Liver (tissue), 8 donors: ENCODE measurements at regions not wholly inside any gene's neighbourhood (a gene's known extent, or its start where the extent isn't known, plus 50 kb on each side); places are given as distances from the start of the nearest gene placed in this dataset.

ENCODE experiments used
- DNase-seq: peaks from one replicate; pipeline ENCODE4 v3.0.0-alpha.2; 2017; ENCODE audit warnings: low spot score
- H3K27ac ChIP-seq, 2 donors: one replicate each; pipeline ENCODE4 v1.7.0; 2013; ENCODE audit warnings: inconsistent platforms in 2 of 2, low read length in 2 of 2, control low read depth in 1 of 2, low read depth in 1 of 2, mild to moderate bottlenecking in 1 of 2
- H3K27me3 ChIP-seq, 4 donors: one replicate each; pipeline versions ENCODE4 v1.6.1 to v1.7.0; 2013; ENCODE audit warnings: low read length in 3 of 4, inconsistent platforms in 1 of 4, mild to moderate bottlenecking in 1 of 4, moderate library complexity in 1 of 4; ENCODE audit not compliant: control insufficient read depth in 4 of 4, insufficient read depth in 4 of 4
- H3K36me3 ChIP-seq, 4 donors: one replicate each; pipeline versions ENCODE4 v1.6.1 to v1.7.0; 2013; ENCODE audit warnings: low read length in 3 of 4, mild to moderate bottlenecking in 3 of 4, low read depth in 1 of 4, moderate library complexity in 1 of 4; ENCODE audit not compliant: control insufficient read depth in 4 of 4, insufficient read depth in 3 of 4
- H3K4me1 ChIP-seq, 4 donors: one replicate each; pipeline versions ENCODE4 v1.6.1 to v1.7.0; 2013; ENCODE audit warnings: low read length in 3 of 4, mild to moderate bottlenecking in 3 of 4, moderate library complexity in 1 of 4; ENCODE audit not compliant: control insufficient read depth in 4 of 4, insufficient read depth in 4 of 4
- H3K4me3 ChIP-seq, 3 donors: one replicate each; pipeline versions ENCODE4 v1.6.1 to v1.7.0; 2013; ENCODE audit warnings: low read length in 3 of 3, control low read depth in 1 of 3, low read depth in 1 of 3, mild to moderate bottlenecking in 1 of 3
- H3K9ac ChIP-seq, 2 donors: one replicate each; pipeline ENCODE4 v1.7.0; 2013; ENCODE audit warnings: low read length in 2 of 2, mild to moderate bottlenecking in 2 of 2, moderate library complexity in 2 of 2, control low read depth in 1 of 2, low read depth in 1 of 2
- H3K9me3 ChIP-seq, 4 donors: one replicate each; pipeline versions ENCODE4 v1.6.1 to v1.7.0; 2013; ENCODE audit warnings: low read length in 3 of 4; ENCODE audit not compliant: control insufficient read depth in 4 of 4
- ATF3 ChIP-seq: IDR thresholded peaks from 2 replicates; pipeline ENCODE4 v1.6.1; 2016; ENCODE audit warnings: antibody characterized with exemption
- EGR1 ChIP-seq, 2 donors: IDR thresholded peaks; 2 replicates each; pipeline ENCODE4 v1.6.1; 2016 to 2018; ENCODE audit warnings: antibody characterized with exemption in 2 of 2, low read depth in 2 of 2
- FOXA1 ChIP-seq: IDR thresholded peaks from 2 replicates; pipeline ENCODE4 v1.6.1; 2016; ENCODE audit warnings: antibody characterized with exemption
- GABPA ChIP-seq, 2 donors: IDR thresholded peaks in 1 of 2; conservative IDR thresholded peaks in 1 of 2; 2 replicates each; pipeline ENCODE4 v1.6.1; 2016; ENCODE audit warnings: antibody characterized with exemption in 2 of 2, mild to moderate bottlenecking in 1 of 2, moderate library complexity in 1 of 2
- HNF4A ChIP-seq, 2 donors: conservative IDR thresholded peaks; 2 replicates each; pipeline ENCODE4 v1.6.1; 2016; ENCODE audit warnings: antibody characterized with exemption in 2 of 2, mild to moderate bottlenecking in 2 of 2
- HNF4G ChIP-seq: IDR thresholded peaks from 2 replicates; pipeline ENCODE4 v1.6.1; 2016; ENCODE audit warnings: antibody characterized with exemption
- JUND ChIP-seq, 2 donors: IDR thresholded peaks; 2 replicates each; pipeline ENCODE4 v1.6.1; 2016; ENCODE audit warnings: antibody characterized with exemption in 2 of 2
- MAX ChIP-seq: IDR thresholded peaks from 2 replicates; pipeline ENCODE4 v1.6.1; 2016; ENCODE audit warnings: antibody characterized with exemption
- NR2F2 ChIP-seq: IDR thresholded peaks from 2 replicates; pipeline ENCODE4 v1.6.1; 2016; ENCODE audit warnings: antibody characterized with exemption
- RAD21 ChIP-seq, 2 donors: IDR thresholded peaks; 2 replicates each; pipeline ENCODE4 v1.6.1; 2016; ENCODE audit warnings: antibody characterized with exemption in 2 of 2, mild to moderate bottlenecking in 2 of 2
- RXRA ChIP-seq, 2 donors: IDR thresholded peaks; 2 replicates each; pipeline ENCODE4 v1.6.1; 2017 to 2018; ENCODE audit warnings: antibody characterized with exemption in 2 of 2, mild to moderate bottlenecking in 1 of 2
- SP1 ChIP-seq: IDR thresholded peaks from 2 replicates; pipeline ENCODE4 v1.6.1; 2018; ENCODE audit warnings: antibody characterized with exemption, mild to moderate bottlenecking
- TAF1 ChIP-seq: conservative IDR thresholded peaks from 2 replicates; pipeline ENCODE4 v1.6.1; 2016; ENCODE audit warnings: antibody characterized with exemption, mild to moderate bottlenecking
- YY1 ChIP-seq: IDR thresholded peaks from 2 replicates; pipeline ENCODE4 v1.6.1; 2016; ENCODE audit warnings: antibody characterized with exemption, mild to moderate bottlenecking
- WGBS: extraction: QIAGEN DNeasy Blood & Tissue Kit; methylation state at CpG from one replicate; pipeline ENCODE4 v1.1.7; 2013; 5-methylcytosine and 5-hydroxymethylcytosine counted together
- TF ChIP-seq, protein P1 (sequence below): IDR thresholded peaks from 2 replicates; pipeline ENCODE4 v1.6.1; 2016; ENCODE audit warnings: antibody characterized with exemption
- TF ChIP-seq, protein P2 (sequence below): fragments of 150-350 bp; IDR thresholded peaks from 2 replicates; pipeline ENCODE4 v1.5.1; 2017; ENCODE audit warnings: improper control_type of control experiment, low read depth, low read length; ENCODE audit not compliant: missing input control
- TF ChIP-seq, protein P3 (sequence below): IDR thresholded peaks from 2 replicates; pipeline ENCODE4 v1.6.1; 2016; ENCODE audit warnings: antibody characterized with exemption, mild to moderate bottlenecking
- donor health status: healthy.
- donor health status: healthy.
- donor health status: healthy.
- donor health status: healthy.
- donor health status: healthy.

- H3K27me3 ChIP-seq, result peaks cover 0 to 3% (median 0%) of the 10 kb centered on the region in 4 donors
- H3K4me3 ChIP-seq, result no peak overlapping the region
- DNase-seq, result no peak
- H3K9ac ChIP-seq, result no peak overlapping the region
- H3K36me3 ChIP-seq, result no peaks in the 10 kb centered on the region
- H3K9me3 ChIP-seq, result no peaks in the 10 kb centered on the region
- 56% methylated on average over 2 of the region's 2 CpGs for WGBS
- H3K27ac ChIP-seq, result no peak overlapping the region
- TF ChIP-seq GABPA (IDR thresholded peaks at IDR 0.05 in 1 of 2, conservative IDR thresholded peaks at IDR 0.05 in 1 of 2), result no peak
- no peak for TF ChIP-seq HNF4G
- TF ChIP-seq MAX, result no peak
- no peak for TF ChIP-seq TAF1
- TF ChIP-seq, protein P1, sequence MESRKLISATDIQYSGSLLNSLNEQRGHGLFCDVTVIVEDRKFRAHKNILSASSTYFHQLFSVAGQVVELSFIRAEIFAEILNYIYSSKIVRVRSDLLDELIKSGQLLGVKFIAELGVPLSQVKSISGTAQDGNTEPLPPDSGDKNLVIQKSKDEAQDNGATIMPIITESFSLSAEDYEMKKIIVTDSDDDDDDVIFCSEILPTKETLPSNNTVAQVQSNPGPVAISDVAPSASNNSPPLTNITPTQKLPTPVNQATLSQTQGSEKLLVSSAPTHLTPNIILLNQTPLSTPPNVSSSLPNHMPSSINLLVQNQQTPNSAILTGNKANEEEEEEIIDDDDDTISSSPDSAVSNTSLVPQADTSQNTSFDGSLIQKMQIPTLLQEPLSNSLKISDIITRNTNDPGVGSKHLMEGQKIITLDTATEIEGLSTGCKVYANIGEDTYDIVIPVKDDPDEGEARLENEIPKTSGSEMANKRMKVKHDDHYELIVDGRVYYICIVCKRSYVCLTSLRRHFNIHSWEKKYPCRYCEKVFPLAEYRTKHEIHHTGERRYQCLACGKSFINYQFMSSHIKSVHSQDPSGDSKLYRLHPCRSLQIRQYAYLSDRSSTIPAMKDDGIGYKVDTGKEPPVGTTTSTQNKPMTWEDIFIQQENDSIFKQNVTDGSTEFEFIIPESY, result no peak
- no peak for TF ChIP-seq ATF3
- TF ChIP-seq EGR1 (IDR thresholded peaks at IDR 0.05; ENCODE audit: low read depth in 2 of 2), result no peak
- TF ChIP-seq NR2F2, result no peak
- no peak for TF ChIP-seq YY1
- TF ChIP-seq RAD21 (IDR thresholded peaks at IDR 0.05), result no peak
- TF ChIP-seq FOXA1, result no peak
- TF ChIP-seq RXRA (IDR thresholded peaks at IDR 0.05), result no peak
- TF ChIP-seq JUND (IDR thresholded peaks at IDR 0.05), result no peak
- H3K4me1 ChIP-seq, result no peaks in the 10 kb centered on the region
These were observed 70.1 kb upstream of the TECRL start for GRCh38 chr4:64479338-64479737.

- 90% methylated on average over 1 of the region's 1 CpG for WGBS
- DNase-seq, result no peak
These were observed 67.9 kb upstream of the TECRL start for GRCh38 chr4:64477127-64477526.

More at GRCh38 chr4:64477127-64477526, 67.9 kb upstream of the TECRL start:
- H3K4me3 ChIP-seq, result no peak overlapping the region
- H3K36me3 ChIP-seq, result no peaks in the 10 kb centered on the region
- TF ChIP-seq RAD21 (IDR thresholded peaks at IDR 0.05) (no peak), FOXA1 (no peak), TAF1 (no peak), SP1 (no peak), HNF4G (no peak), RXRA (IDR thresholded peaks at IDR 0.05) (no peak), HNF4A (conservative IDR thresholded peaks at IDR 0.05) (no peak), GABPA (IDR thresholded peaks at IDR 0.05 in 1 of 2, conservative IDR thresholded peaks at IDR 0.05 in 1 of 2) (no peak), YY1 (no peak), MAX (no peak), ATF3 (no peak), NR2F2 (no peak)
- TF ChIP-seq, protein P2, sequence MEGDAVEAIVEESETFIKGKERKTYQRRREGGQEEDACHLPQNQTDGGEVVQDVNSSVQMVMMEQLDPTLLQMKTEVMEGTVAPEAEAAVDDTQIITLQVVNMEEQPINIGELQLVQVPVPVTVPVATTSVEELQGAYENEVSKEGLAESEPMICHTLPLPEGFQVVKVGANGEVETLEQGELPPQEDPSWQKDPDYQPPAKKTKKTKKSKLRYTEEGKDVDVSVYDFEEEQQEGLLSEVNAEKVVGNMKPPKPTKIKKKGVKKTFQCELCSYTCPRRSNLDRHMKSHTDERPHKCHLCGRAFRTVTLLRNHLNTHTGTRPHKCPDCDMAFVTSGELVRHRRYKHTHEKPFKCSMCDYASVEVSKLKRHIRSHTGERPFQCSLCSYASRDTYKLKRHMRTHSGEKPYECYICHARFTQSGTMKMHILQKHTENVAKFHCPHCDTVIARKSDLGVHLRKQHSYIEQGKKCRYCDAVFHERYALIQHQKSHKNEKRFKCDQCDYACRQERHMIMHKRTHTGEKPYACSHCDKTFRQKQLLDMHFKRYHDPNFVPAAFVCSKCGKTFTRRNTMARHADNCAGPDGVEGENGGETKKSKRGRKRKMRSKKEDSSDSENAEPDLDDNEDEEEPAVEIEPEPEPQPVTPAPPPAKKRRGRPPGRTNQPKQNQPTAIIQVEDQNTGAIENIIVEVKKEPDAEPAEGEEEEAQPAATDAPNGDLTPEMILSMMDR, result no peak
- TF ChIP-seq, protein P3, sequence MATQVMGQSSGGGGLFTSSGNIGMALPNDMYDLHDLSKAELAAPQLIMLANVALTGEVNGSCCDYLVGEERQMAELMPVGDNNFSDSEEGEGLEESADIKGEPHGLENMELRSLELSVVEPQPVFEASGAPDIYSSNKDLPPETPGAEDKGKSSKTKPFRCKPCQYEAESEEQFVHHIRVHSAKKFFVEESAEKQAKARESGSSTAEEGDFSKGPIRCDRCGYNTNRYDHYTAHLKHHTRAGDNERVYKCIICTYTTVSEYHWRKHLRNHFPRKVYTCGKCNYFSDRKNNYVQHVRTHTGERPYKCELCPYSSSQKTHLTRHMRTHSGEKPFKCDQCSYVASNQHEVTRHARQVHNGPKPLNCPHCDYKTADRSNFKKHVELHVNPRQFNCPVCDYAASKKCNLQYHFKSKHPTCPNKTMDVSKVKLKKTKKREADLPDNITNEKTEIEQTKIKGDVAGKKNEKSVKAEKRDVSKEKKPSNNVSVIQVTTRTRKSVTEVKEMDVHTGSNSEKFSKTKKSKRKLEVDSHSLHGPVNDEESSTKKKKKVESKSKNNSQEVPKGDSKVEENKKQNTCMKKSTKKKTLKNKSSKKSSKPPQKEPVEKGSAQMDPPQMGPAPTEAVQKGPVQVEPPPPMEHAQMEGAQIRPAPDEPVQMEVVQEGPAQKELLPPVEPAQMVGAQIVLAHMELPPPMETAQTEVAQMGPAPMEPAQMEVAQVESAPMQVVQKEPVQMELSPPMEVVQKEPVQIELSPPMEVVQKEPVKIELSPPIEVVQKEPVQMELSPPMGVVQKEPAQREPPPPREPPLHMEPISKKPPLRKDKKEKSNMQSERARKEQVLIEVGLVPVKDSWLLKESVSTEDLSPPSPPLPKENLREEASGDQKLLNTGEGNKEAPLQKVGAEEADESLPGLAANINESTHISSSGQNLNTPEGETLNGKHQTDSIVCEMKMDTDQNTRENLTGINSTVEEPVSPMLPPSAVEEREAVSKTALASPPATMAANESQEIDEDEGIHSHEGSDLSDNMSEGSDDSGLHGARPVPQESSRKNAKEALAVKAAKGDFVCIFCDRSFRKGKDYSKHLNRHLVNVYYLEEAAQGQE, result no peak
- no peaks in the 10 kb centered on the region for H3K9me3 ChIP-seq
- peaks cover 0 to 3% (median 0%) of the 10 kb centered on the region in 4 donors for H3K27me3 ChIP-seq
- H3K9ac ChIP-seq, result no peak overlapping the region
- H3K27ac ChIP-seq, result no peak overlapping the region
- no peaks in the 10 kb centered on the region for H3K4me1 ChIP-seq
